HG03571 (cell line): ENCODE measurements at regions not wholly inside any gene's neighbourhood (a gene's known extent, or its start where the extent isn't known, plus 50 kb on each side); places are given as distances from the start of the nearest gene placed in this dataset.

ENCODE experiments used
- ATAC-seq: cut with Tn5 transposase; IDR thresholded peaks from one replicate; pipeline ENCODE4 v1.9.1; 2021; ENCODE audit not compliant: unreplicated experiment

GRCh38 chr5:108649646-108650045, 98.1 kb upstream of the FER start:
- ATAC-seq: no peak

- ATAC-seq: no peak
Observed at GRCh38 chr5:108649106-108649505, 98.6 kb upstream of the FER start.

DNA sequence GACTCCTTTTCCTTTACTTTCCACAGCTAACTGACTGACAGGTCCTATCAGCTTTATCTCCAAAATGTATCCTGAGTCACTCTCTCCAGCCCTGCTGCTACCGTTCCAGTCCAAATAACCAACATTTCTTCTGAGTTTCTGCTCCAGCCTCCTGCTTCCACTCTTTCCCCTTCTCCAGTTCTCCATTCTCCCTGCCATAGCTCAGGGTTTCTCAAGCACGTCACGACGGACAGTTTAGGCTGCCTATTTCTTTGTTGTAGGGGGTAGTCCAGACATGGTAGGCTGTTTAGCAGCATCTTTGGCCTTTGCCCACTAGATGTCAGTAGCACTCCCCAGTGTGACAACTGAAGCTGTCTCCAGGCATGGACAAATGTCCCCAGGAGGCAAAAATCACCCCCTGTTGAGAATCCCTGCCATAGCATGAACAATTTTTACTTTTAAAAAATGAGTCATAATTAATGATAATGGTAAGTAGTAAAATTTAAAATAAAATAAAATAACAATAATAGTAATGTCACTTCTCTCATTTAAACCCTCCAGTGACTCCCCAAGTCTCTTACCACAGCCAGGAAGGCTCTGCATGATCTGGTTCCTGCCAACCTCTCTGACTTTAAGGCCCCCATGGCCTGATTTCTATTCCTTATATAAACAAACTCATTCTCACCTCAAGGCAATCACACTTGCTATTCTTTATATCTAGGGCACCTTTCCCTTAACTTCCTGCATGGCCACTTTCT, 105.4 kb upstream of the FER start:
- ATAC-seq: peak; percentile 98

- ATAC-seq: no peak
Observed at GRCh38 chr5:108641596-108641995, 106.1 kb upstream of the FER start.

- no peak for ATAC-seq
Observed at GRCh38 chr5:108639366-108639765, 108.3 kb upstream of the FER start.

DNA sequence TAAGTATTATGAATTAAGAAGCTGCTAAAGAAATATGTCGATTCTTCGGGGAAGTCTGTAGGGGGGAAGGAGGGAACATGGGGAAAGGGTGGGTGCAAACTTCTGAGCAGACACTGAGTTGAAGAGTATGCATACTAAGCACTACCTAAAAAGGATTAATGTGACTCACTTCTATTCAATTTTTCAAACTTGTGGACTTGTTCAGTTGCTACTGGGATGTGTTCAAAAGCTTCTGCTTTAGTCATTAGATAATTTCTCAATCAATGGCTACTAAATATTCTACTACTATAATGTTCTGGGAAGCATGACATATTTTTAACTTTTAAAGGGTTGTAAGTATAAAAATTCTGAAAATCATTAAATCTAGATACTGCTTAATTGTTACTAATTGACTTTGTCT, 109.7 kb upstream of the FER start:
- no peak for ATAC-seq

GRCh38 chr5:108637134-108637533, 110.6 kb upstream of the FER start:
- ATAC-seq: no peak

DNA sequence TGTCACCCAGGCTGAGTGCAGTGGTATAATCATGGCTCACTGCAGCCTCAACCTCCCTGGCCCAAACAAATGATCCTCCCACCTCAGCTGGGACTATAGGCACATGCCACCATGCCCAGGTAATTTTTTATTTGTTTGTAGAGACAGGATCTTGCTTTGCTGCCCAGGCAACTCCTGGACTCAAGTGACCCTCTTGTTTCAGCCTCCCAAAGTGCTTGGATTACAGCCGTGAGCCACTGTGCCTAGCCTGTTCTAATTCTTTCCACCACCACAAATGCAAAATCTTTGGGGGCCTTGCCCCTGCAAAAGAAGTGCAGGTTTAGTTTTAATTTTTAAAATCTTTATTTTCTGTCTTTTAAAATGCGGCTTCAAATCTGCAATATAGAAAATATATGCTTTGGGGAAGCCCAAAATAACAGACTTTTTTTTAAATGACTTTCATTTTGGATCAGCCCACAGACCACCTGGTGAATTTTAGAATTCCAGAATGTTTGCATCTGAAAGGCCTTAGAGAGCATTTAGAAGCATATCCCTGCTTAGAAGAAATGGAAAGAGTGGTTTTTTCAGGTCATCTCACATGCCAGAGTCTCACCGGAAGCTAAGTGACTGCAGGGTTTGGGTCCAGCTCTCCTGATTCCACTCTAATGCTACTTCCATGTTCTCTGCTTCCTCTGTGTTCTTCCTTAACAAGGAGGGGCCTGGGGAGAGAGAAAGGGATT, 111.4 kb upstream of the FER start:
- no peak for ATAC-seq

DNA sequence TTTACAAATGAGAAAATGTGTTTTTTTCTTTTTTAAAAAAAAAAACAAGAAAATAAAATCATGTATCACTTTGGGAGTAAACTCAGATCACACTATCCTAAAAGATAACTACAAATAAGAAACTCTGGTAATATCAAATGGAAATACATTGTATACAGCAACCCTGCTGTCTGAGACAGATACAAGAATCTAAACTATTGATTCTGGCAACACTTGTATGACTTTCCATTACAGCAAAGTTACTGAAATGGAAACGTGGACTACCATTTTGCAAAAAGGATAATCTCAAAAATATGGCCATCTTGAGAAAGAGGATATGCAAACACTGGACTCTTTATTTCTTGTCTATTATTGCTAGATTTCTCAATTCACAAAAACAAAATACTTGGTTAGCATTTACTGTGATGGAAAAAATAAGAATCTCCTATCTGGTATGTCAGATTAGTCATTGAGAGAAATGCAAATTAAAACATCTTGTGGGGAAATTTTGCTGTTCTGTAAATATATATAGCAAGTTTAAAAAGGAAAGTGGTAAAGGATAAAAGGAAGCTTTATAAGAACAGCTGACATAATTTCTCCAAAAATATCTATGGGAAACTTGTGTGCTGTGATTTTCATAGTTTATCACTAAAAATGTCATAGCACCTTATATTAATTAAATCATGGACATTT, 112.9 kb upstream of the FER start:
- no peak for ATAC-seq

- no peak for ATAC-seq
Observed at GRCh38 chr5:108634010-108634616, 113.6 kb upstream of the FER start.

- no peak for ATAC-seq
Observed at GRCh38 chr5:108629779-108630528, 117.7 kb upstream of the FER start.

- no peak for ATAC-seq
Observed at GRCh38 chr5:108625654-108626053, 122.0 kb upstream of the FER start.

DNA sequence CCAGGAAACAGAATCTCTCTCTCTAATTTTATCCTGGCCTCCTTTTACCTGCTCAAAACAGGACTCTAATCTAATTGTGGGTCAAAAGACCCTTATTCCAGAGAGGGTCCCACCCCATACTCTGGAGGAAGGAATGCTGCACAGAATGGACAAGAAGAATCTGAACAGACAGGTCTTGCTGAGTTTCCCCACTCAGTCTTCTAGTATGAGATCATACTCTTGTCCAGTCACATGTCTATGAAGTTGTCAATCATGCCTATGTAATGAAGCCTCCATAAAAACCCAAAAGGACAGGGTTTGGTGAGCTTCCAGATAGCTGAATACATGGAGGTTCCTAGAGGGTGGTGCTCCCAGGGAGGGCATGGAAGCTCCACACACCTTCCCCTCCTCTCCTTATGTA, 123.9 kb upstream of the FER start:
- ATAC-seq: no peak

DNA sequence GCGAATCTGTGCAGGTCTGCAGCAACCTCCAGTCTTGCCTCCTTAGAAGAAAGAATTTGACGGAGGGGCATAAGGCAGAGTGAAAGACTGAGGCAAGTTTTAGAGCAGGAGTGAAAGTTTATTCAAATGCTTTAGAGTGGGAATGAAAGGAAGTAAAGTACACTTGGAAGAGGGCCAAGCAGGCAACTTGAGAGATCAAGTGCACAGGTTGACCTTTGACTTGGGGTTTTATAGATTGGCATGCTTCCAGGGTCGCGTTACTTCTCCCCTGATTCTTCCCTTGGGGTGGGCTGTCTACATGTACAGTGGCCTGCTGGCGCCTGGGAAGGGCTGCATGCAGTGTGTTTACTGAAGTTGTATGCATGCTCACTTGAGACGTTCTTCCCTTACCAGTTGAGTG, 127.2 kb upstream of the FER start:
- ATAC-seq: no peak

DNA sequence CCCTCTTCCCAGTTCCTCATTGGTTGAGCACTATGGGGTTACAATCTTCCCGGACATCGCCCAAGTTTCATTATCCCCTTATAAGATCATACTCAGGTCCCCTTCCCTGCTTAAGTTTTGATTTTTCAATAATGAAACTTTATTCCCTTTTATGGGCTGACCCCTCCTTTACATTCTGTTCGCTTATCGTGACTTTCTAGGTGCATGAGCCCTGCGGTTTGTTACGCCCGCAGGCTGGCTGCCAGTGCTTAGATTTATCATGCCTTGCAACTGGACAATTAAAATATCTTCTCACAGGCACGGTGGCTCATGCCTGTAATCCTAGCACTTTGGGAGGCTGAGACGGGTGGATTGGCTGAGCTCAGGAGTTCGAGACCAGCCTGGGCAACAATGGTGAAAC, 127.9 kb upstream of the FER start:
- no peak for ATAC-seq

DNA sequence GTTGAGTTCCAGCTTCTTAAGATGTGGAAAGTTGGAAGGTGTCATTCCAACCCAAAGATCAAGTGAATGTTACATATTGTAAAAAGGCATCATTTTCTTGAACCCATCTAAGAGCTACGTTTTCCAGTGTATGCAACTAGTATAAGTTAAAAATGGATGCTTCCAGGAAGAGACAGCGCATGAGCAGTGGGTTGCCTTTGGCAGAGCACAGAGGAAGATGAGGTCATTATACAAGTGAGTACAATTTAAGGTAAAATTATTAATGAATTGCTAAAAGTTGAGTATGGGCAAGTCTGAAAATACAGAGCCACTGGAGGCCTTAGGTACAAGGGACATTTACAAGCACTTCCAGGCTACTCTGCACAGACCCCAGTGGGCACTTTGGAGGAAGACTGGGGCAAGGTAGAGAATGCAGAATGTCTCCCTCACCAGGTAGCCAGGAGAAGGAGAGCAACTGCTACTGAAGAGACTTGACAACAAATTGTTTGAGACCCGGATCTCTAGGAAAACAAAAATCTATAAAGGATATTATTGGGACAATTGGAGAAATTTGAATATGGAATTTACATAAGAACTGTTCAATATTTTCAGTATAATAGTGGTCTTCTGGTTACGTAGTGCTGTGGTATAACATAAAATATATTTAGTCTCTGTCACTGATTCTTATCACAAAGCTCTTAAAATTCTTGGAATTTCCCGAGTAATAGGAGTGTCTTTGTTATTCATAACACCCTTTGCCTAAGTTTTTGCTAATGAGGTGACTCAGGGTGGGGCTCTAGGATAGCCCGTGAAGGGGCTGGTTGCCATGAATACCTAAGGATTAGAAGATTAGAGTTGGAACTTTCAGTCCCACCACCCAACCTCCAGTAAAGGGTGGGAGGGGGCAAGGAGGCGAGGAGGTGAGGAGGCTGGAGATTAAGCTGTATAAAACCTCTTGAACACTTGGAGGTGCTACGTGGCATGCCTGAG, 129.9 kb upstream of the FER start:
- ATAC-seq: no peak

GRCh38 chr5:108615216-108615615, 132.5 kb upstream of the FER start:
- no peak for ATAC-seq

DNA sequence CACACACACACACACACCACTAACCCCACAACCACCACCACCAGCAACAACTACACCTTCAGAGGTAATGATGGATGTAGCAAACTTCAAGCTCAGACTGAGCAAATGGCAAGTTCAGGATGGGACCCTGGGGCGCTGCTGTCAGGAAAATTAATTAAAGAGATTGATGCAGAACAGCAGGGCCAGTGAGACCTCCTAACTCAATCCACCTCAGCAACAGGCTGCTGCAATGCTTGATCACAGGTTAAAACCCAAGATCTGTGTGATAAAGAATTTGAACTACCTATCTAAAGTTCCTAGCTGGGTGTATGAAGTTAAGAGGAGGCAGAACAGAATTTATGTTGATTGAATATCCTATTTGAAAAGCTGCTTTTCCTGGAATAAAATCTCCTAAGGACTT, 140.3 kb upstream of the FER start:
- no peak for ATAC-seq

DNA sequence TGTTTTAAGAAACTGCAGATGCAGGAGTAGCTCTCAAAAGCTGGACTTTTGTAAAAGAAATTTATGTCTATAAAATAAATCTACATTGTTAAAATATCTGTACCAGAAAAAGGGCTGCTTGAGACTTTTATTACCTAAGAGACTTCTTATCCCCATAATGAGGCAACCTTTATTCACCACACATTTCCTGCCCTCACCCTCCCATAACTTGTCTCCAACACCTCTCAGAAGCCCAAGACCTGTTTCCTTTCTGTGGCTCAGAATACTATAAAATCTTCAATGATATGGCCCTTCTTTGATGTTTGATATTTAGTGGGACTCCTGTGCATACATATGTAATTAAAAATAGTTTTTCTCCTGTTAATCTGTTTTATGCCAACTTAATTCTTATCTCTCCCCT, 141.5 kb upstream of the FER start:
- no peak for ATAC-seq

DNA sequence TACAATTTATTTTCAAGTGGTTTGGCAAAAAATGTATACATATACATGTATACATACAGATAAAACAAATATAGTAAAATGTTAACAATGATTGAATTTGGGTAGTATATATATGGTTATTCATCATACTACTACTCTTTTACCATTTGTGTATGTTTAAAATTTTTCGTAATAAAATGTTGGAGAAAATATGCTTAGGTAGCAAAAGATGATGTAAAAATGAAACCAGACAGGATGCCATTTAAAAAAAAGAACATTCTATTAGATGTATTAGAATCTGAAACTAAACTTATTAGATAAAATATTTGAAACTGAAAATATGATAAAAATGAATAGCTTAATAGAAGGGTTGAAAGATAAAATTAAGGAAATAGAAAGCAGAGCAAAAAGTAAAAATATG, 144.9 kb upstream of the FER start:
- no peak for ATAC-seq
